H1 (cell line): ENCODE measurements at regions not wholly inside any gene's neighbourhood (a gene's known extent, or its start where the extent isn't known, plus 50 kb on each side); places are given as distances from the start of the nearest gene placed in this dataset.

ENCODE experiments used
- CHD2 ChIP-seq: IDR thresholded peaks from 2 replicates; pipeline ENCODE4 v1.6.1; 2012; ENCODE audit warnings: low read length, improper control_type of control experiment
- CTCF ChIP-seq, 3 experiments: IDR thresholded peaks; 1 replicate in 2 of 3; 2 replicates in 1 of 3; pipeline versions ENCODE4 v1.5.1 to v1.6.1; 2011; ENCODE audit warnings: low read length in 3 of 3, mild to moderate bottlenecking in 3 of 3, inconsistent platforms in 2 of 3, low read depth in 1 of 3, moderate library complexity in 1 of 3; ENCODE audit not compliant: insufficient read depth in 1 of 3; ENCODE audit errors: control extremely low read depth in 1 of 3
- POLR2A ChIP-seq, 2 experiments: IDR thresholded peaks; 1 replicate in 1 of 2; 2 replicates in 1 of 2; pipeline ENCODE4 v1.6.1; 2011; ENCODE audit warnings: low read depth in 2 of 2, low read length in 2 of 2, mild to moderate bottlenecking in 2 of 2; ENCODE audit errors: control extremely low read depth in 1 of 2
- POLR2AphosphoS5 ChIP-seq: IDR thresholded peaks from 2 replicates; pipeline ENCODE4 v1.6.1; 2011; ENCODE audit warnings: low read depth, low read length
- ZNF274 ChIP-seq: IDR thresholded peaks from 2 replicates; pipeline ENCODE4 v1.7.0; 2012; ENCODE audit warnings: low read length, borderline replicate concordance; ENCODE audit errors: extremely low read depth

- no peak for TF ChIP-seq POLR2AphosphoS5
- no peak for TF ChIP-seq POLR2A (IDR thresholded peaks at IDR 0.05; ENCODE audit: control extremely low read depth in 1 of 2, low read depth in 2 of 2, low read length in 2 of 2)
- TF ChIP-seq ZNF274 = no peak
- no peak for TF ChIP-seq CTCF (IDR thresholded peaks at IDR 0.05; ENCODE audit: control extremely low read depth in 1 of 3, insufficient read depth in 1 of 3, low read depth in 1 of 3, low read length in 3 of 3)
- TF ChIP-seq CHD2 = no peak
Measured at GRCh38 chr5:34552686-34553085, 103.4 kb upstream of the RAI14 start.
